WTC11 (cell line): ENCODE measurements at regions not wholly inside any gene's neighbourhood (a gene's known extent, or its start where the extent isn't known, plus 50 kb on each side); places are given as distances from the start of the nearest gene placed in this dataset.

Experiments used
- CREB1 ChIP-seq: sonication (generic); formaldehyde crosslinking; IDR thresholded peaks from 2 replicates; pipeline ENCODE4 v1.8.0; 2023; ENCODE audit warnings: mild to moderate bottlenecking, missing genetic modification reagents
- CTCF ChIP-seq: fragments of 200-600 bp; IDR thresholded peaks from 2 replicates; pipeline ENCODE4 v1.8.0; 2022; ENCODE audit warnings: antibody characterized with exemption
- E2F4 ChIP-seq: sonication (generic); formaldehyde crosslinking; IDR thresholded peaks from 2 replicates; pipeline ENCODE4 v1.8.1; 2022; ENCODE audit warnings: low read depth, mild to moderate bottlenecking, moderate library complexity, missing genetic modification reagents, borderline replicate concordance
- SP1 ChIP-seq: sonication (generic); formaldehyde crosslinking; conservative IDR thresholded peaks from 2 replicates; pipeline ENCODE4 v1.8.1; 2022; ENCODE audit warnings: missing genetic modification reagents
- TEAD4 ChIP-seq: sonication (generic); formaldehyde crosslinking; IDR thresholded peaks from 2 replicates; pipeline ENCODE4 v1.8.0; 2022; ENCODE audit warnings: mild to moderate bottlenecking, missing genetic modification reagents
- TF ChIP-seq, protein P1 (sequence below): sonication (generic); formaldehyde crosslinking; IDR thresholded peaks from 2 replicates; pipeline ENCODE4 v1.8.1; 2022; ENCODE audit warnings: missing genetic modification reagents, borderline replicate concordance

DNA sequence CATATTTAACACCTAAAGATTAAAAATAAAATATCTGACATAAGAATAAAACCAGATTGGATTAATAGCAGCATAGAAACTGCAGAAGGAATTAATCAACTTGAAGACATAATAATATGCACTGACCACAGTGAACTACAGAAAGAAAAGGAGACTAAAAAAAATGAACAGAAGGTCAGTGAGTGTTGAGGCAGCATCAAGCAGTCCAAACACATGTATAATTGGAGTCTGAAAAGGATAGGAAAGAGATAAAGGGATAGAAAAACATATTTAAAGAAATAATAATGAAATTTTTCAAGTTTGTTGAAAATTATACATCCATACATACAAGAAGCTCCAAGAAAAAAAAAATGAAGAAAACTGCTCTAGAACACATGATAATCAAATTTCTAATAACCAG lies 756.2 kb downstream of the GATA3 start:
- TF ChIP-seq TEAD4 (CRISPR knock-in tag) (no peak), CTCF (no peak), SP1 (CRISPR knock-in tag) (no peak), E2F4 (CRISPR knock-in tag) (no peak), CREB1 (CRISPR knock-in tag) (no peak)
- TF ChIP-seq, protein P1, sequence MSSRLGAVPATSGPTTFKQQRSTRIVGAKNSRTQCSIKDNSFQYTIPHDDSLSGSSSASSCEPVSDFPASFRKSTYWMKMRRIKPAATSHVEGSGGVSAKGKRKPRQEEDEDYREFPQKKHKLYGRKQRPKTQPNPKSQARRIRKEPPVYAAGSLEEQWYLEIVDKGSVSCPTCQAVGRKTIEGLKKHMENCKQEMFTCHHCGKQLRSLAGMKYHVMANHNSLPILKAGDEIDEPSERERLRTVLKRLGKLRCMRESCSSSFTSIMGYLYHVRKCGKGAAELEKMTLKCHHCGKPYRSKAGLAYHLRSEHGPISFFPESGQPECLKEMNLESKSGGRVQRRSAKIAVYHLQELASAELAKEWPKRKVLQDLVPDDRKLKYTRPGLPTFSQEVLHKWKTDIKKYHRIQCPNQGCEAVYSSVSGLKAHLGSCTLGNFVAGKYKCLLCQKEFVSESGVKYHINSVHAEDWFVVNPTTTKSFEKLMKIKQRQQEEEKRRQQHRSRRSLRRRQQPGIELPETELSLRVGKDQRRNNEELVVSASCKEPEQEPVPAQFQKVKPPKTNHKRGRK (CRISPR knock-in tag): no peak
